ENCODE measurements at regions not wholly inside any gene's neighbourhood (a gene's known extent, or its start where the extent isn't known, plus 50 kb on each side); places are given as distances from the start of the nearest gene placed in this dataset.

DNA sequence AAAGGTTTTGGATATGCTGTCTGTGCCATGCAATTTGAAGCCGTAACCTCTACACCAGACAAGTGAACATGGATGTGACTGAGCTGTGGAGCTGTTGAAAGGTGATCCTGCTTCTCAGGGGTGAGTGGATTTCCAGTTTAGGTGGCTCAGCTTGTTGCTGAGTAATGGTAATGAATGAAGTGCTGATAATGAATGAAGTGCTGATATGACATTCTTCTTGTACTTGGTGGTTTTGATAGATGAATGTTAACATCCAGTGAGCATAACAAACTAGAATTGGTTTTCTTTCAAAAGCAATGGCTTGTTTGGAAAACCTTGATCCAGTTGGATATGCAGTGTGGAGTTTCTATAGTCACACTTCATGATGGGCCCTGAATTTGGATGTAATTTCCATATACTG is 89.7 kb upstream of the FZD8 start:
- Histone ChIP-seq H3K27ac (ENCODE audit: low read depth, low read length) (no peak overlapping the region), H3K9me2 (ENCODE audit: insufficient read depth) (no peaks in the 10 kb centered on the region), H3K4me3 (replicated peaks in 1 of 2; ENCODE audit: low read depth in 1 of 2, low read length in 2 of 2) (no peak overlapping the region), H4K20me1 (ENCODE audit: insufficient read depth) (no peaks in the 10 kb centered on the region), H3K4me2 (ENCODE audit: low read length) (no peak overlapping the region), H3K9me3 (ENCODE audit: control insufficient read depth in 1 of 2, insufficient read depth in 1 of 2, low read depth in 1 of 2, low read length in 2 of 2) (no peaks in the 10 kb centered on the region), H3K27me3 (ENCODE audit: insufficient read depth, low read length) (no peaks in the 10 kb centered on the region), H3K4me1 (ENCODE audit: control insufficient read depth in 1 of 2, insufficient read depth in 2 of 2, low read length in 2 of 2) (no peaks in the 10 kb centered on the region), H3K79me2 (ENCODE audit: insufficient read depth, low read length) (no peaks in the 10 kb centered on the region), H3K9ac (ENCODE audit: low read length) (no peak overlapping the region), H2AFZ (ENCODE audit: low read depth, low read length, poor library complexity, severe bottlenecking) (no peak overlapping the region), H3K36me3 (ENCODE audit: control insufficient read depth in 1 of 2, insufficient read depth in 2 of 2, low read length in 2 of 2) (no peaks in the 10 kb centered on the region)
- BruUV-seq (replicated peaks): no TSS peak
- CTCF ChIA-PET: no interaction called here
- ATAC-seq: no peak
- TF ChIP-seq EZH2 (IDR thresholded peaks at IDR 0.05): no peak
- TF ChIP-seq SIN3A (IDR thresholded peaks at IDR 0.05; ENCODE audit: low read depth): no peak
- TF ChIP-seq EGR1 (IDR thresholded peaks at IDR 0.05; ENCODE audit: low read depth): no peak
- DNase-seq (ENCODE audit: low read depth, low spot score): no peak
- RAD21 ChIA-PET (ENCODE audit: low non-redundant PET in 1 of 2, low total read pairs in 2 of 2, uncharacterized antibody in 2 of 2, unreplicated experiment in 2 of 2): no interaction called here
- intact Hi-C loops (cut with micrococcal nuclease): no loop called here
- POLR2A ChIA-PET: no interaction called here

DNA sequence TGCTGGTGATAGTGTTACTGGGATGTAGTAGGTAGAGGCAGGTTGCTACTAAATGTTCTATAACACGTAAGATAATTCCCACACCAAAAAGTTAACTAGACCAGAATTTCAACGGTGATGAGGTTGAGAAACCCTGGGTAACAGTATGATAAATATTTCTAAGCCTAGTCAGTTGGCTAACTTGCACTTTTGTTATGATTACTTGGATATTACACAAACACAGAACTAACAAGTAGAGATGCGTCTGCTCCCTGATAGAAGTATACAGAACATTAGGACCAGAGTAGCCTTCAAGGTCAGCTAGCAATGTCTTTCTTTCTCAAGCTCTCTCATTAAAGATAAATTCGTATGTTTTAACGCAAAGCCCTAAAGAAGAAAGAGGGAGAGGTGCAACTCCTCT is 86.2 kb upstream of the FZD8 start:
- CTCF ChIA-PET: no interaction called here
- intact Hi-C loops (cut with micrococcal nuclease): no loop called here

More for the DNA sequence above, 86.2 kb upstream of the FZD8 start:
- no peak overlapping the region for H3K27ac ChIP-seq (ENCODE audit: low read depth, low read length)
- DNase-seq (ENCODE audit: low read depth, low spot score) (no peak), ATAC-seq (no peak)
- TF ChIP-seq TCF7L2 (IDR thresholded peaks at IDR 0.05; ENCODE audit: borderline replicate concordance, extremely low read depth, insufficient read depth, insufficient read length): no peak
- TF ChIP-seq, protein P1, sequence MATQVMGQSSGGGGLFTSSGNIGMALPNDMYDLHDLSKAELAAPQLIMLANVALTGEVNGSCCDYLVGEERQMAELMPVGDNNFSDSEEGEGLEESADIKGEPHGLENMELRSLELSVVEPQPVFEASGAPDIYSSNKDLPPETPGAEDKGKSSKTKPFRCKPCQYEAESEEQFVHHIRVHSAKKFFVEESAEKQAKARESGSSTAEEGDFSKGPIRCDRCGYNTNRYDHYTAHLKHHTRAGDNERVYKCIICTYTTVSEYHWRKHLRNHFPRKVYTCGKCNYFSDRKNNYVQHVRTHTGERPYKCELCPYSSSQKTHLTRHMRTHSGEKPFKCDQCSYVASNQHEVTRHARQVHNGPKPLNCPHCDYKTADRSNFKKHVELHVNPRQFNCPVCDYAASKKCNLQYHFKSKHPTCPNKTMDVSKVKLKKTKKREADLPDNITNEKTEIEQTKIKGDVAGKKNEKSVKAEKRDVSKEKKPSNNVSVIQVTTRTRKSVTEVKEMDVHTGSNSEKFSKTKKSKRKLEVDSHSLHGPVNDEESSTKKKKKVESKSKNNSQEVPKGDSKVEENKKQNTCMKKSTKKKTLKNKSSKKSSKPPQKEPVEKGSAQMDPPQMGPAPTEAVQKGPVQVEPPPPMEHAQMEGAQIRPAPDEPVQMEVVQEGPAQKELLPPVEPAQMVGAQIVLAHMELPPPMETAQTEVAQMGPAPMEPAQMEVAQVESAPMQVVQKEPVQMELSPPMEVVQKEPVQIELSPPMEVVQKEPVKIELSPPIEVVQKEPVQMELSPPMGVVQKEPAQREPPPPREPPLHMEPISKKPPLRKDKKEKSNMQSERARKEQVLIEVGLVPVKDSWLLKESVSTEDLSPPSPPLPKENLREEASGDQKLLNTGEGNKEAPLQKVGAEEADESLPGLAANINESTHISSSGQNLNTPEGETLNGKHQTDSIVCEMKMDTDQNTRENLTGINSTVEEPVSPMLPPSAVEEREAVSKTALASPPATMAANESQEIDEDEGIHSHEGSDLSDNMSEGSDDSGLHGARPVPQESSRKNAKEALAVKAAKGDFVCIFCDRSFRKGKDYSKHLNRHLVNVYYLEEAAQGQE (IDR thresholded peaks at IDR 0.05; ENCODE audit: low read depth): no peak
- no peak for TF ChIP-seq EZH2 (IDR thresholded peaks at IDR 0.05)
- no peak for TF ChIP-seq SIN3A (IDR thresholded peaks at IDR 0.05; ENCODE audit: low read depth)
- TF ChIP-seq SRF (IDR thresholded peaks at IDR 0.05; ENCODE audit: low read depth): no peak
- no peak for TF ChIP-seq ZNF274 (IDR thresholded peaks at IDR 0.05; ENCODE audit: low read depth, low read length)
- TF ChIP-seq POLR2A (IDR thresholded peaks at IDR 0.05; ENCODE audit: borderline replicate concordance, extremely low read depth, insufficient read depth, insufficient read length): no peak
- H3K9me3 ChIP-seq (ENCODE audit: control insufficient read depth in 1 of 2, insufficient read depth in 1 of 2, low read depth in 1 of 2, low read length in 2 of 2): no peaks in the 10 kb centered on the region
- no peaks in the 10 kb centered on the region for H3K9me2 ChIP-seq (ENCODE audit: insufficient read depth)
- H3K4me1 ChIP-seq (ENCODE audit: control insufficient read depth in 1 of 2, insufficient read depth in 2 of 2, low read length in 2 of 2): no peaks in the 10 kb centered on the region
- ChIA-PET RAD21 (ENCODE audit: low non-redundant PET in 1 of 2, low total read pairs in 2 of 2, uncharacterized antibody in 2 of 2, unreplicated experiment in 2 of 2) (no interaction called here), POLR2A (no interaction called here)
- H2AFZ ChIP-seq (ENCODE audit: low read depth, low read length, poor library complexity, severe bottlenecking): no peak overlapping the region
- H3K79me2 ChIP-seq (ENCODE audit: insufficient read depth, low read length): no peaks in the 10 kb centered on the region
- H3K27me3 ChIP-seq (ENCODE audit: insufficient read depth, low read length): no peaks in the 10 kb centered on the region
- no peaks in the 10 kb centered on the region for H3K36me3 ChIP-seq (ENCODE audit: control insufficient read depth in 1 of 2, insufficient read depth in 2 of 2, low read length in 2 of 2)
- no peak overlapping the region for H3K4me2 ChIP-seq (ENCODE audit: low read length)
- BruUV-seq (replicated peaks): no TSS peak
- H3K9ac ChIP-seq (ENCODE audit: low read length): no peak overlapping the region
- no peak overlapping the region for H3K4me3 ChIP-seq (replicated peaks in 1 of 2; ENCODE audit: low read depth in 1 of 2, low read length in 2 of 2)
- H4K20me1 ChIP-seq (ENCODE audit: insufficient read depth): no peaks in the 10 kb centered on the region
